Endothelial cell (in vitro differentiated cells): ENCODE measurements at regions not wholly inside any gene's neighbourhood (a gene's known extent, or its start where the extent isn't known, plus 50 kb on each side); places are given as distances from the start of the nearest gene placed in this dataset.
"Not testable (repeated sequence)": the region's sequence is repeated elsewhere in the genome, so short reads cannot be mapped to it uniquely, and the experiment has no call there.

ENCODE experiments used
- DNase-seq: peaks from one replicate; pipeline ENCODE4 v3.0.0; 2021; ENCODE audit warnings: low spot score
- H3K27ac Mint-ChIP-seq: one replicate; pipeline ENCODE4 v1.8.0; 2021; ENCODE audit warnings: mixed read lengths, inconsistent platforms; ENCODE audit not compliant: unreplicated experiment
- H3K27me3 Mint-ChIP-seq: one replicate; pipeline ENCODE4 v1.8.0; 2021; ENCODE audit warnings: mild to moderate bottlenecking, moderate library complexity, mixed read lengths, inconsistent platforms; ENCODE audit not compliant: unreplicated experiment
- H3K36me3 Mint-ChIP-seq: one replicate; pipeline ENCODE4 v1.8.0; 2021; ENCODE audit warnings: mild to moderate bottlenecking, low read depth, mixed read lengths, inconsistent platforms; ENCODE audit not compliant: unreplicated experiment
- H3K4me1 Mint-ChIP-seq: one replicate; pipeline ENCODE4 v1.8.0; 2021; ENCODE audit warnings: mild to moderate bottlenecking, mixed read lengths, inconsistent platforms; ENCODE audit not compliant: unreplicated experiment
- H3K4me3 Mint-ChIP-seq: one replicate; pipeline ENCODE4 v1.8.0; 2021; ENCODE audit warnings: mild to moderate bottlenecking, mixed read lengths, inconsistent platforms; ENCODE audit not compliant: unreplicated experiment
- H3K9me3 Mint-ChIP-seq: one replicate; pipeline ENCODE4 v1.8.0; 2021; ENCODE audit warnings: mixed read lengths, inconsistent platforms; ENCODE audit not compliant: unreplicated experiment
- CTCF ChIP-seq: fragments of 200-600 bp; sonication (generic); IDR thresholded peaks from one replicate; pipeline ENCODE4 v1.5.0; 2021; ENCODE audit warnings: antibody characterized with exemption; ENCODE audit not compliant: unreplicated experiment

GRCh38 chr17:20908313-20909267 is 134.2 kb downstream of the USP22 start:
- Mint-ChIP-seq H3K9me3 (no peaks in the 10 kb centered on the region), H3K27ac (peak overlapping the region; percentile 27), H3K4me1 (peaks cover 2% of the 10 kb centered on the region), H3K27me3 (no peaks in the 10 kb centered on the region), H3K36me3 (no peaks in the 10 kb centered on the region), H3K4me3 (no peak overlapping the region)
- TF ChIP-seq CTCF: no peak
- DNase-seq: peak; percentile 89

GRCh38 chr17:20914658-20915057 is 128.2 kb downstream of the USP22 start:
- no peaks in the 10 kb centered on the region for H3K36me3 Mint-ChIP-seq

GRCh38 chr17:20916383-20916782 is 126.4 kb downstream of the USP22 start:
- H3K27ac Mint-ChIP-seq: no peak overlapping the region
- H3K4me3 Mint-ChIP-seq: no peak overlapping the region
- no peaks in the 10 kb centered on the region for H3K9me3 Mint-ChIP-seq
- TF ChIP-seq CTCF: no peak
- H3K27me3 Mint-ChIP-seq: no peaks in the 10 kb centered on the region
- no peaks in the 10 kb centered on the region for H3K4me1 Mint-ChIP-seq
- DNase-seq: no peak
- no peaks in the 10 kb centered on the region for H3K36me3 Mint-ChIP-seq

More at GRCh38 chr17:20914658-20915057, 128.2 kb downstream of the USP22 start:
- no peak overlapping the region for H3K27ac Mint-ChIP-seq
- H3K9me3 Mint-ChIP-seq: no peaks in the 10 kb centered on the region
- H3K27me3 Mint-ChIP-seq: no peaks in the 10 kb centered on the region
- DNase-seq: no peak
- no peak for TF ChIP-seq CTCF
- no peak overlapping the region for H3K4me3 Mint-ChIP-seq
- no peaks in the 10 kb centered on the region for H3K4me1 Mint-ChIP-seq

GRCh38 chr17:20917610-20918306 is 125.1 kb downstream of the USP22 start:
- not testable (repeated sequence) for H3K9me3 Mint-ChIP-seq, H3K4me3 Mint-ChIP-seq, H3K4me1 Mint-ChIP-seq

GRCh38 chr17:20920095-20920814 is 122.6 kb downstream of the USP22 start:
- Mint-ChIP-seq H3K9me3 (no peaks in the 10 kb centered on the region), H3K4me1 (peaks cover 10% of the 10 kb centered on the region), H3K4me3 (no peak overlapping the region), H3K27ac (no peak overlapping the region), H3K27me3 (peaks cover 2% of the 10 kb centered on the region), H3K36me3 (no peaks in the 10 kb centered on the region)
- no peak for DNase-seq
- TF ChIP-seq CTCF: no peak

More at GRCh38 chr17:20917610-20918306, 125.1 kb downstream of the USP22 start:
- DNase-seq, H3K36me3 Mint-ChIP-seq, H3K27ac Mint-ChIP-seq, H3K27me3 Mint-ChIP-seq: not testable (repeated sequence)
